NCI-H524 (cell line): ENCODE measurements at regions not wholly inside any gene's neighbourhood (a gene's known extent, or its start where the extent isn't known, plus 50 kb on each side); places are given as distances from the start of the nearest gene placed in this dataset.
"Not testable (repeated sequence)": the region's sequence is repeated elsewhere in the genome, so short reads cannot be mapped to it uniquely, and the experiment has no call there.

Experiments
- DNase-seq, 2 experiments: peaks; one replicate each; lab custom pipeline; 2025; lab: John Stamatoyannopoulos, UW

DNA sequence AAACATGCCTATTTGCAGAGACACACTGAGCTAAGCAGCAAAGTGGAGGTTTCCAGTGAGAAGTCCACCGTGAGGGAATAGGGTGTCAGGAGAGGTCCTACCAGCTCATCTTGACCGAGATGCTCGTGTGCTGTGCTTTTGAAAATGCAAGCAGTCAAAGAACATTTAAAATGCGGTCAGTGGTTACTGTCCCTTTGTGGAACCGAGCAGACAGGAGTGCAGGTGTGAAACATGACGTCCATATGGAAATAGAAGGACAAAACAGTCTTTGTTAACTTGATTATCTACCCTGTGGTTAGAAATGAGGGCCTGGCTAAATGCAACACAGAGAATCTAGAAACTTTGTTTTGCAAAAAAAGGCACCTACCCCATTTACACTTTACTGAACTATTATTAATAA lies 473.3 kb downstream of the SPATA31A6 start:
- not testable (repeated sequence) for DNase-seq

GRCh38 chr9:42657496-42657895 lies 474.0 kb downstream of the SPATA31A6 start:
- DNase-seq = not testable (repeated sequence)

GRCh38 chr9:42697146-42697545 lies 513.7 kb downstream of the SPATA31A6 start:
- not testable (repeated sequence) for DNase-seq

DNA sequence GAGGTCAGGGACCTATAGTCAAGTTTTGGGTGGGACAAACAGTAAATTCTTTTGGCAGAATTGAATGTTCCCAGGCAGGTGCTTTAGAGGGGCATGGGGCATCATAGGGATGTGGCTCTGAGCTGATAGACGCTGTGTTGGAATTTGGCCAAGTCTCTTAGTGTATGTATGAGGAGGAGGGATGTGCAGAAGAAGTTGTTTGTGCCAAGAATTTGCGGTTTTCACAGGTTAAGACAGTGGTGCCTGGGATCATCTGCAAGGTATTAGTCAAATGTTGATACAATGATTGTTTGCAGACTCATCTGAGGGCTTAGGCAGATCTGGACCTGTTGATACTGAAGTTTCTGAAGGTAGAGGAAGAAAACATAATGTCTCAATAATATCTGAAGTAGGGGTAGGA lies 519.4 kb downstream of the SPATA31A6 start:
- not testable (repeated sequence) for DNase-seq

DNA sequence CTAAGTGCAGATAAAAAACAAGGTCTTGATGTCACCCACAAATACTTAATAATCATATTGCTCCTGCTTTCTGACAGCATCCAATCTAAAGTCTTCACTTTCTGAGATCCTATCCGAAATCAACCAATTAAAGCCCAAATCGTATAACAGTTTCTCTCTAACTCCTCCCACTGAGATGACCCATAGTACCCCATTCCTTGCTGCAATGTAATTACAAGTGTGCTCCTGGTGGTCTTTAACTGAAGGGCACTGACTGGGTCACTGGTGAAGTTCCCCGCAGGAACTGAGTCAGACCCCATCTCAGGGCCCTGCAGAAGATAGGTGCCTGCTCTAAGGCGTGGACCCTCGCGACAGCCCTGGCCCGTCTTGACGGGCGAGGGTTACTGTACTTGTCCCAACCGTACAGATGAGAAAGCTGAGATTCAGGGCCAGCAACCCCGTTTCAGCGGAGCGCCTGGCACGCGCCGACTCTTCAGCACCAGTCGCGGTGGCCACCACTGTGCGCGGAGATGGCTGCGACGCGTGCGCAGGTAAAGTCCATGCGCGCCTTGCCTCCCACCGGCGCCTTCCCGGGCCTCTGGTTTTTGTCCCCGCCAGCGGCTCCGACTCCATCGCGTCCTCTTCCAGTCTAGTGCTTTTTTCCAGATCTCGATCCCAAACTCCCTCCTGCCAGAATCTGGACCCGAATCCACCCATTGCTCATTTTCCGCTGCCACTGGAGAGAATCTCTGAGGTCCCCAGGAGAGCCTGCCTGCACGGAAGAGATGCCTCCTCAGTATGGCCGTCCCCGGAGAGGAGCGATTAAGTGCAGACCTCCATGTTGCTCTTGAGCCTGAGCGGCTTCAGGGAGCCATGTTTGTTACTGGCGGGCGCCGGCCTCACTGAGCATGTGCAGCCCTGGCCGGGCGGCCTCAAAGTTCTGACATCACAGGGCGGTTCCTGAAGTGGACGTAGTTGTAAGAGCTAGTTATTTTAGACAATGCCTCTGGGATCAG lies 541.7 kb downstream of the SPATA31A6 start:
- not testable (repeated sequence) for DNase-seq

DNA sequence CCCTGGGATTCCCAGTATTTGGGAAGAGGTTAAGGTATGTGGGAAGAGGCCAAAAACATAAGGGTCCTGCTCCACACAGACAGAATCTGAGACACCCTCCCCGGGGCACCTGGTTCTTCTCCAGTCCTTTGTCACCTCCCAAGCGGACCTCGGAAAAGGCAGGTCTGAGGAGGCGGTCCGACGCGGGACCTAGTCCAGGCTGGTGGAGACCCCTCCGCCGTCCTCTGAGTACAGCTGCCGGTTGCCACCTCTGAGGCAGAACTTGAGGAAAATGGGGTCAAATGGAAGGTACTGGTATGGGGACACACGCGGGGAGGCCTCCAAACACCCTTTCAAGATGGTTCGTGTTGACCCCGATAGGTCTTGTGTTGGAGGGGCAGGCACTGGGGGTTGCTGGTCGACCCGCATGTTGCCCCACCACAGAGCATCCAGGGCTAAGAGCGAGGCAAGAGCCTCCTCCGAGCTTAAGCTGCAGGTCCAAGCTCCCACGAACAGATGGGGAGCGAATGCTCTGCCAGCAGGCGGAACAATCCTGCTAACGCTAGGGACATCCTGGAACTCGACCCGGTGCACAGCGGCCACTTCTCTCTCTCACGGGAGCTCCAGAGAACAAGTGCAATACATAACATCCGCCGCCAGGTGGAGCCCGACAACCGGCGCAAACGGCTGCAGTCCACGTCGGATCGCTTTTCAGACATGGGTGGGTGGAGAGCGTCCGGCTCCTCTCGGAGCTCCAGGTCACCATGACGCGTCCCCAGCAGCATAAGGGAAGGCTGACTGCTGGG lies 559.8 kb downstream of the SPATA31A6 start:
- peak; percentile 62 to 79 for DNase-seq

DNA sequence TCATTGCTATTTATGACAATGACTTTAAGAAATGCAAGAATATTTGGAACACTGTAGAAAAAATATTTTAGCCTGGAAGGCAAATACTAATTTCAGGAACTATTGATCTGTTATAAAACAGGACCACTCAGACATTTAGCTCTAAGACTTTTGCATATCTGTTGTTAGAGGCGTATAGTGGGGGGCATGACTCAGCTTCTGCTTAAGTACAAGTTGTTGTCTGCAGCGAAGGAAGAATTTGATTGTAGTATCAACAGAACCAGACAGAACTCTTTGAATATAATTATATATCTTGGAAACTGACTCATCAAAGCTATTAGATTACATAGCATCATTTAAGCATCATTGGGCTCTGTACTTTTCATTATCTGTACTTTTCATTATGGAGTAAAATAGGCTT lies 573.8 kb downstream of the SPATA31A6 start:
- not testable (repeated sequence) for DNase-seq

DNA sequence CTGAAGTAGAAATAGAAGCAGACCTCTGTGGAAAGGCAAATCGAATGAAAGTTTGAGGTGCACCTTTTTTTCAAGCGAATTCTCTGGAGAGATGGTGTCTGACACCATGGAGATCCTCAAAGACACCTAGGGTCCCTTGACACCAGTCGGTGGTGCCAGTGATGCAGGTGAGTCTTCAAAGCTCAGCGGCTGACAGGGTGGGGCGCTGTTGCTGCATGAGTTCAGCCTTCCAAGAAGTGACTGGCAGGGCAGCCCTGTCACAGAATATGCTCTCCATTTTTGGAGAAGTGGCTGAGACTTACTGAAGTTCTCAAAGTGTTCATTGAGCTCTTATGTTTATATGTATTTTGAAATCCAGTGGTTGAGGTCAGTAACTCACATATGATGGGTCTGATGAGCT lies 575.9 kb downstream of the SPATA31A6 start:
- DNase-seq = not testable (repeated sequence)

- DNase-seq = not testable (repeated sequence)
Observed at GRCh38 chr9:42782201-42782600, 598.7 kb downstream of the SPATA31A6 start.

GRCh38 chr9:42792725-42793124 lies 609.3 kb downstream of the SPATA31A6 start:
- DNase-seq = peak in 1 of 2 experiments; percentile 41

DNA sequence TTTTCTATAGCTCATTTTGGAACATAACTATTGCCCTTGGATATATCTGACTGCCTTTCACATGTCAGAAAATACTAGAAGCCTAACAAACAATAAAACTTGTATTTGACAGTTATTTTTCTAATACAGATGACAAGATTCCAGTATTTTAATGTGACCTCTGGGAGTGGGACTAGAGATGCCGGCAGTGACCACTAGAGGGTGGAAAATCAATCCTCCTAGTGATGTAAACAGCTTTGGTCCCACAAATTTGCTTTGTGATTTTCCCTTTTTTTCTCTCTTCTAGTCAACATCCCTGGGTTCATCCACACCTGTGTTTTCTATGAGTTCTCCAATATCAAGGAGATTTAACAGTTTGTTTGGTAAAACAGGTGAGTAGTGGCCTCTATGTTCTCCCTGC lies 615.1 kb downstream of the SPATA31A6 start:
- not testable (repeated sequence) for DNase-seq

GRCh38 chr9:42802716-42803115 lies 619.3 kb downstream of the SPATA31A6 start:
- not testable (repeated sequence) for DNase-seq

DNA sequence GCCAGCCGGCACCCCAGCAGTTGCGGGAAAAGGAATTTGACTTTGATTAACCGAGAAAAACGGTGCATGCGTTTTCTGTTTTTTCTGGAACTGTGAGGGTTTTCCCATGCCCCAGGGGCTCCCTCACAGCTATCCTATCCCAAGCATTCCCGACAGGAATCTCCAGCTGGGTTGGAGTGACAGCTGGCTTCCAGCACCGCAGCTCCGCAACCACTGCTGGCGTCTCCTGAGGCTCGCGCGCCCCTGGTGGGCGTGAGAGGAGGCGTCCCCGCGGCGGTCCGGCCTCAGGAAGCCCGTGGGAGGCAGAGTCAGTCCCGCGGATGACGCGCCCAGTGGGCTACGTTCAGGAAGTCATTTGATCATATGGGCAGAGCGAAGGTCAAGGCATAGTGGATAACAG lies 623.2 kb downstream of the SPATA31A6 start:
- DNase-seq = peak in 1 of 2 experiments; percentile 36

GRCh38 chr9:42821468-42821867 lies 638.0 kb downstream of the SPATA31A6 start:
- DNase-seq = not testable (repeated sequence)

- DNase-seq = not testable (repeated sequence)
Observed at GRCh38 chr9:42848156-42848555, 664.7 kb downstream of the SPATA31A6 start.

- DNase-seq = not testable (repeated sequence)
Observed at GRCh38 chr9:42850896-42851693, 667.6 kb downstream of the SPATA31A6 start.

- not testable (repeated sequence) for DNase-seq
Observed at GRCh38 chr9:42851701-42852100, 668.2 kb downstream of the SPATA31A6 start.

GRCh38 chr9:42852133-42852930 lies 668.9 kb downstream of the SPATA31A6 start:
- peak; percentile 12 to 59 for DNase-seq

DNA sequence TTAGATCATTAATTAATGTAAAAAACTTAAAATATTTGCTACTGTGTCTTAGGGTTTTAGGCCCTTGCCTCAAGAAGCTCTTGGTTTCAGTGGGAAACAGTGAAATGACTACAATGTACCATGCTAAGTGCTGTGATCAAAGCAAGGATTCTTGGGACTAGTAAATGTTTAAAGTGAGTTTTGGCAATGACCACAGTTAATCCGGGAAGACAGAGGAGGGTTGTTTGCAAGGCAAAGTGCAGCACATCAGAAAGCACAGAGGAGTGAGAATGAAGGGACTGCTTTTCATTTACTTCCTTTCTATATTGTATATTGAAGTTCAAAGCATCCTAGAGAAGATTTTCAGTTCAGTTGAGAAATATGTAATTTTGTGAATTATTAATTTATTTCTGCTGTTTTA lies 676.7 kb downstream of the SPATA31A6 start:
- not testable (repeated sequence) for DNase-seq

GRCh38 chr9:42862465-42862864 lies 679.0 kb downstream of the SPATA31A6 start:
- not testable (repeated sequence) for DNase-seq
